HPDE6-E6E7 (cell line): ENCODE measurements at regions not wholly inside any gene's neighbourhood (a gene's known extent, or its start where the extent isn't known, plus 50 kb on each side); places are given as distances from the start of the nearest gene placed in this dataset.

Source experiments
- DNase-seq: peaks from one replicate; pipeline ENCODE4 v3.0.0; 2011; ENCODE audit warnings: missing footprints; ENCODE audit errors: extremely low spot score

GRCh38 chr10:78914502-78915189 is 154.1 kb upstream of the ZMIZ1 start:
- no peak for DNase-seq

- no peak for DNase-seq
Observed at GRCh38 chr10:78915190-78915518, 153.6 kb upstream of the ZMIZ1 start.

- DNase-seq = no peak
Observed at GRCh38 chr10:78916227-78916626, 152.5 kb upstream of the ZMIZ1 start.

- DNase-seq = no peak
Observed at GRCh38 chr10:78919181-78919966, 149.4 kb upstream of the ZMIZ1 start.

GRCh38 chr10:78920011-78920410 is 148.8 kb upstream of the ZMIZ1 start:
- no peak for DNase-seq

GRCh38 chr10:78921895-78922294 is 146.9 kb upstream of the ZMIZ1 start:
- no peak for DNase-seq

- no peak for DNase-seq
Observed at GRCh38 chr10:78923647-78924318, 145.0 kb upstream of the ZMIZ1 start.

- no peak for DNase-seq
Observed at GRCh38 chr10:78924319-78925003, 144.3 kb upstream of the ZMIZ1 start.

- no peak for DNase-seq
Observed at GRCh38 chr10:78925275-78925674, 143.5 kb upstream of the ZMIZ1 start.

GRCh38 chr10:78925800-78926319 is 142.9 kb upstream of the ZMIZ1 start:
- peak; percentile 84 for DNase-seq

GRCh38 chr10:78927257-78927995 is 141.3 kb upstream of the ZMIZ1 start:
- DNase-seq = no peak

GRCh38 chr10:78928330-78928729 is 140.4 kb upstream of the ZMIZ1 start:
- DNase-seq = no peak

GRCh38 chr10:78929541-78929940 is 139.2 kb upstream of the ZMIZ1 start:
- DNase-seq = no peak

- DNase-seq = no peak
Observed at GRCh38 chr10:78931321-78932053, 137.3 kb upstream of the ZMIZ1 start.

GRCh38 chr10:78932054-78932386 is 136.7 kb upstream of the ZMIZ1 start:
- no peak for DNase-seq

- no peak for DNase-seq
Observed at GRCh38 chr10:78932861-78933260, 135.9 kb upstream of the ZMIZ1 start.

GRCh38 chr10:78933828-78934531 is 134.8 kb upstream of the ZMIZ1 start:
- DNase-seq = no peak

- DNase-seq = no peak
Observed at GRCh38 chr10:78934532-78934898, 134.3 kb upstream of the ZMIZ1 start.

- DNase-seq = no peak
Observed at GRCh38 chr10:78934994-78935602, 133.7 kb upstream of the ZMIZ1 start.
